GM03348 (cell line): ENCODE measurements at regions not wholly inside any gene's neighbourhood (a gene's known extent, or its start where the extent isn't known, plus 50 kb on each side); places are given as distances from the start of the nearest gene placed in this dataset.

Source experiments
- DNase-seq: peaks from one replicate; pipeline ENCODE4 v3.0.0; 2012; ENCODE audit warnings: low spot score

DNA sequence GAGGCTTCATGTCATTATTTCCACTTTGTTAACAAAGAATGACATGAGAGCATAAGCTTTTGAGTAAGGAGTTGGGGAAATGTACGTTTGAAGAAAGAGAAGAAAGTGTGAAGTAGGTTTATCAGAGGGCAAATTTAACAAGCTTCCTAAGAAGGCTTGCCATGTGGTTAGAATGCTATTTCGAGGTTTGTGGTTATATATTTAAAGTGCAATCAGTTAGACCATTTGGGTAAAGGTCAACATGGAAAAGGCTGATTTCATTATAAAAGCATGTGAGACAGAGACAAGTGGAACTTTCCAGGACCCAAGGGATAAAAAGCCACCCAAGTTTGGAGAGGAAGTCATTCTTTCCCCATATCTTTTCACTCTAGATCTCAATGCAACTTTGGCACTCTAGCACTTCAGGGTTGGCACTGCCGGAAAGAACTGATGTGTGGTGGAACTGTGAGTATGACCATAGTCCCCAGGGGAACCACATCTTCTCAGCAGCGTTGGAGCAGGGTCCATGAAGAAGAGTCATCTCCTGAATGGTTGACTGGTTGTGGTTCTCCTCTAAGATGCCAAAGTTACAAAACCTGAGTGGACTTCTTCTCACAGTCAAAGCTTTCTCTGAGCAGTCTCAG lies 529.9 kb downstream of the MID1IP1 start:
- no peak for DNase-seq

DNA sequence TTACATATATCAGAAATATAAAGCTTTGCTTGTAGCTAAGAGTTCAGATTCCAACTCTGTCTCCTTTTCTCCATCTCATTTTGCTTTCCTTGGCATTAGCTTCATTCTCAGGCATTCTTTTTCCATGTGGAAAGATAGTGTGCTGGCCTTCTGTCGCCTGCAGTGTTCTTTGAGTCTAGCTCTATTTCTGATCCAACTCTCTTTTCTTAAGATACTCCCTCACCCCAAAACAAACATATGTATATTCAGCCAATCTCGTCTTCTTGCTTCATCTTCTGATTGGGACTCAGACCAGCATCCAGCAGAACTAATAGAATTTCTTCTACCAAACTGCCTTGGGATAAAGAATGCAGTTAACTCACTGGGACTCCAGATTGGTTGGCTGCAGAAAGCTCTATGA lies 532.2 kb downstream of the MID1IP1 start:
- DNase-seq = no peak

GRCh38 chrX:39335513-39336235 lies 534.4 kb downstream of the MID1IP1 start:
- no peak for DNase-seq

GRCh38 chrX:39336671-39337311 lies 535.5 kb downstream of the MID1IP1 start:
- DNase-seq = no peak

DNA sequence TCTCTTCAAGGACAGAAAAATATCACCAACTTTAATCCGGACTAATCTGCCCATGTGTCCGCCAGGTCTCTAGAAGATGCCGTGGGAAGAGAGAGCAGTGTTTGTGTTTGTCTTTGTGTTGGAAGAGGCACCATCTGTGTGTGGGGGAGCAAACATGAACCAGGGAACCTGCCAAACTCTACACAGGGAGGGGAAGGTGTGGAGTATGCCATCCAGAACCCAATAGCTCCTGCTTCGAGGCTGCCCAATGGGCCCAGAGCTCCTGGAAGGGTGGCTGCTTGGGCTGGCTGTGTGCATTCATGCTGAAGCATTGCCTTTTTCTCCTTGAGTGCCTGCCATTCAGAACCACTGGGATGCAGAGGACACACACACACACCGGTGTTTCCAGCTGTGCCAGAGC lies 536.2 kb downstream of the MID1IP1 start:
- no peak for DNase-seq

GRCh38 chrX:39338583-39338982 lies 537.3 kb downstream of the MID1IP1 start:
- DNase-seq = no peak

DNA sequence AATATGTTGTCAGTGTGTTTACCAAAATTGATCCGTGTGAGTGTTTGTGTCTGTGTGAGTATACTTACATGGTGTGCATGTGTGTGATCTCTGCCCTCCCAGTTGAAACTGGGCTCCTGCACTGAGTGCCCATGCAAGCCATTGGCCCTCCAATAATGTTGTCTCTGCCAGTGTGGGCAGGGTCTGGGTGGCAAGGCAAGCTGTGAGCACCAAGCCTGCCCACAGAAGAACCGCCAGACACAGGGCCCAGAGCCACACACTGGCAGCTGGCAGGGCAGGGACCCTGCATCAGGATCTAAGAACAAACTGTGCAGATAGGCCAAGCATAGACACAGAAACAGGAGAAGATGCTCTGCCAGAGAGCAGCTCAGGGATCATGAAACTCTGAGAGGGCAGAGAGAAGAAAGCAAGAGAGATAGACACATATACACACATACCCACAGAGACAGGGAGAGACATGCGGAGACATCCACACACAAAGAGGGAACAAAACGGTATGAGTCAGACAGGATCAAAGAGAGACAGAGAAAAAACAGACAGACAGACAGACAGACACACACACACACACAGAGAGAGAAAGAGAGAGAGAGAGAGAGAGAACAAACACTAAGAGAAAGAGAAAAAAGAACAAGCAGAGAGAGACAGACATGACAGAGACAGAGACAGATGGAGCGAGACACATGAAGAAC lies 555.0 kb downstream of the MID1IP1 start:
- no peak for DNase-seq

DNA sequence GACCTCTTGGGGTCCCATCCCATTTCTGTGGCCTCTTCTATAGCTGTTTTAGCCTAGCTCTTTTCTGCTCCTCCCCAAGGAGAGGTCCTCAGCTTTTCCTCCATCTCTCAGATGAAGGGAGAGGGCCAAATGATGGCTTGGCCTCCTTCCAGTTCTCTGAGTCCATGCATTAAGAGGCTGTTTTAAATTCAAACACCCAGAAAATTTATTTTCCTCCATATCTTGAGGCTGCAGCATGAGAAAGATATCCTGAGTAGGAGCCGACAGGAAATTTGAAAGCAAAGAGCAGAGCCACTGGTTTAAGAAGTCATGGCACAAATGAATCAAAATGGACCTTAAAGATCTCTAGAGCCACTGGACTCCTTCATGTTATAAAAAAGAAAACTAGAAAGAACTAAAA lies 558.8 kb downstream of the MID1IP1 start:
- DNase-seq = no peak

- DNase-seq = no peak
Measured at GRCh38 chrX:39361736-39362135, 560.5 kb downstream of the MID1IP1 start.

GRCh38 chrX:39367416-39367815 lies 566.2 kb downstream of the MID1IP1 start:
- no peak for DNase-seq

GRCh38 chrX:39372115-39372514 lies 570.9 kb downstream of the MID1IP1 start:
- no peak for DNase-seq

- DNase-seq = no peak
Measured at GRCh38 chrX:39377157-39377556, 575.9 kb downstream of the MID1IP1 start.

- DNase-seq = no peak
Measured at GRCh38 chrX:39377773-39378172, 576.5 kb downstream of the MID1IP1 start.

DNA sequence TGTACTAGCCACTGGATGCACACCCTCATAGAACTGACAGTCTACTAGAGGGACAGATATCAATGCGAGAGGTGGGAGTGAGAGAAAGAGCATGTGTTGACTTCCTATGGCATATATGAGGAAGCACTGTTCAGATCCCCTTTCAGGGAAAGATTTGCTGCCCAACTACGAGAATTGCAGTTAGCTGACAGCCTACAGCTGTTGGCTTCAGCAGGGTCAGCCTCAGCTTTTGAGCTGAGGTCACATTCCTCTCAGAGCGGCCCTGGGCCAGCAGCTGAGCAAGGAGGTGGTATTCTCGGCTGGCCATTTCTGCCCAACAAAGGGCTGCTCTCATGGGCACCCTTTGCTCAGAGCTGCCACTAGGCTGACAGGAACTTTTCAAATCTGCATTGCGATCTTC lies 580.2 kb downstream of the MID1IP1 start:
- DNase-seq = no peak

GRCh38 chrX:39384996-39385395 lies 583.7 kb downstream of the MID1IP1 start:
- DNase-seq = no peak

DNA sequence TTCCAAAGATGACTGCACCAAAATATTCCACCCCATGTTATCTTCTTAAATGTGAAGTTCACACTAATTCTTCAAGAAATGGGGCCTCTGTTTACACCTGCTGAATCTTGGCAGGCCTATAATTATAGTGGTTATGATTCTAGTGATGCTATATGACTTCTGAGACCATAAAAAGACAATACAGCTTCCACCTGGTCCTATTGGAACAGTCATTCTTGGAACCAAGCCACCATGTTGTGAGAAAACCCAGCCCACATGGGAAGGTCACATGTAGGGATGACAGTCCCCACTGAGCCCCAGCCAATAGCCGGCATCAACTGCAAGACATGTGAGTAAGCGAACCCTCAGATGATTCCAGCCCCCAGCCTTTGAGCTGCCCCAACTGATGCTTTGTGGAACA lies 587.5 kb downstream of the MID1IP1 start:
- no peak for DNase-seq

- DNase-seq = no peak
Measured at GRCh38 chrX:39396358-39396995, 595.2 kb downstream of the MID1IP1 start.

DNA sequence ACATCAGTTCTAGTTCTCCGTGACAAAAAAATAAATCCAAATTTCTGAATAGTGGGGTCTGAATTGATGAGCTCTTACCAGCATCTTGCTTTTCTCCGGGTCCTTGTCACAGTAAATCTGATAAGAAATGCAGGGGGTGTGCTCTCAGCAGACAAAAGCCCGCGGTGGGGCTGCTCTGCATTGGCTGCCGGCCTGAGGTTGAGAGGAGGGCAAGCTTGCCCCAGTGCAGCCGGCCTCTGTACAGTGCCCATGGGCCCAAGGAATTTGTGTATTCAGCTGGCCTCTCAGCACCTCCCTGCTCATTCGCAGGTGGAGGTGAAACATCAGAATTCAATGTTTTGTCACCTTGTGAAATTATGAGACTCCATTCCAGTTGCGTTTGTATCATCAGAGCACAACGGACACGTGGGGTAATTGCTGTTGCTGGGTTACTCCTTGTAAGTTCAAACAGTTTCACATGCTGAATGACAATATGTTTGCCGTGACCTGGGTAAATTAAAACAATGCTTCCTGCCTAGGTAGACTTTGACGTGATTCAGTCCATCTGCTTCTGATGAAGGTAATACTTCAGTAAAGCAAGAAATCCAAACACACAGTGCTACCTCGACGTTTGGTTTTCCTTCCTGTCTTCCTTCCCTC lies 596.4 kb downstream of the MID1IP1 start:
- DNase-seq = no peak

- DNase-seq = no peak
Measured at GRCh38 chrX:39398215-39398962, 597.1 kb downstream of the MID1IP1 start.

GRCh38 chrX:39398963-39399261 lies 597.7 kb downstream of the MID1IP1 start:
- DNase-seq = no peak

DNA sequence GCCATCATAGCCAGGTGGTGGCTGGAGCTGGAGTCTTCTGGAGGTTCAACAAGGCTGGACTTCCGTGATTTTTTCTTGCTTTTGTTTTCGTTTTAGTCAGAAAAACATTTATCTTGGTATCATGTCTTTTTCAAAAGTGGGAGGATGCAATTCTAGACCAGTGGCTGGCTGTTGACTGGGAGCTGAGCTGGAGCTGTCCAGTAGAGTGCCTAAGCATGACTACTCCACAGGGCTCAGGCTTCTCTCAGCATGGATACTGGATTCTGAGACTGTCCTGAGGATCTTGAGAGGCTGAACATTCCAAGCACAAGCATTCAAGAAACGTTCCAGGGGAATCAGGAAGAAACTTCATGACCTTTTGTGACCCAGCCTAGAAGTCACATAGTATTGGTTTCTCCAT lies 598.1 kb downstream of the MID1IP1 start:
- no peak for DNase-seq
